Ishikawa (cell line): ENCODE measurements at regions not wholly inside any gene's neighbourhood (a gene's known extent, or its start where the extent isn't known, plus 50 kb on each side); places are given as distances from the start of the nearest gene placed in this dataset.

Source experiments
- CEBPB ChIP-seq: IDR thresholded peaks from 2 replicates; pipeline ENCODE4 v1.6.1; 2012
- EGR1 ChIP-seq: IDR thresholded peaks from 2 replicates; pipeline ENCODE4 v1.6.1; 2012
- EP300 ChIP-seq: IDR thresholded peaks from 2 replicates; pipeline ENCODE4 v1.6.1; 2012; ENCODE audit warnings: borderline replicate concordance
- FOXM1 ChIP-seq: IDR thresholded peaks from 2 replicates; pipeline ENCODE4 v1.6.1; 2012; ENCODE audit warnings: low read depth, borderline replicate concordance
- NFIC ChIP-seq: IDR thresholded peaks from 2 replicates; pipeline ENCODE4 v1.6.1; 2012
- TAF1 ChIP-seq: IDR thresholded peaks from 2 replicates; pipeline ENCODE4 v1.6.1; 2012; ENCODE audit warnings: low read depth, mild to moderate bottlenecking
- TCF12 ChIP-seq: IDR thresholded peaks from 2 replicates; pipeline ENCODE4 v1.6.1; 2012; ENCODE audit warnings: low read depth
- TF ChIP-seq, protein P1 (sequence below): IDR thresholded peaks from 2 replicates; pipeline ENCODE4 v1.6.1; 2012

DNA sequence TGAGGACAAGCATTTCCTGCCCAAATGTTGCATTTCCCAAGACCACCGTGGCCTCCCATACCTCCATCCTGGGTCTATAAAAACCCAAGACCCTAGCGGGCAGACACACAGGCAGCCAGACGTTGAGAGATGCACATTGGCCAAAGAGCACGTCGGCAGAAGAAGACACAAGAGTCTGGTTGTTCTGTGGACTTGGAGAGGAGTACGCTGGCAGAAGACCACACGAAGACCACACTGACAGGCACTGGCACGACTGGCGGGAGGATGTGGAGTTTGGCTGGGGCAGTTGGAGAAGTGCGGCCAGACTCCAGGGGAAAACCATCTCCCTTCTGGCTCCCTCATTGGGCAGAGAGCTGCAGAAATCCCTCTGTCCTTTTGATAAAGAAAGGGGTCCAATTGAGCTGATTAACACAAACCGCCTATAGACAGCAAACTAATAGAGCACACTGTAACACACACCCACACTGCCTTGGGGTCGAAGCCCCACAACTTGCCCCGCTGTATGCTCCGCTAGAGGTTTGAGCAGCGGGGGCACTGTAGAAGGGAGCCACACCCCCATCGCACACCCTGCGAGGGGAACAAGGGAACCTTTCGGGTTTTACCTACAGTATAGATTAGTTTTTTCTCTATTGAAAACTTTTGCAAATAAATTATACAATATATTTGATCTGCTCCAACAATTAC lies 376.7 kb upstream of the KLHL4 start:
- no peak for TF ChIP-seq FOXM1
- TF ChIP-seq TCF12, result no peak
- no peak for TF ChIP-seq TAF1
- TF ChIP-seq, protein P1, sequence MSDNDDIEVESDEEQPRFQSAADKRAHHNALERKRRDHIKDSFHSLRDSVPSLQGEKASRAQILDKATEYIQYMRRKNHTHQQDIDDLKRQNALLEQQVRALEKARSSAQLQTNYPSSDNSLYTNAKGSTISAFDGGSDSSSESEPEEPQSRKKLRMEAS, result no peak
- no peak for TF ChIP-seq CEBPB
- no peak for TF ChIP-seq NFIC
- no peak for TF ChIP-seq EGR1
- no peak for TF ChIP-seq EP300
